ENCODE measurements at regions not wholly inside any gene's neighbourhood (a gene's known extent, or its start where the extent isn't known, plus 50 kb on each side); places are given as distances from the start of the nearest gene placed in this dataset.

DNA sequence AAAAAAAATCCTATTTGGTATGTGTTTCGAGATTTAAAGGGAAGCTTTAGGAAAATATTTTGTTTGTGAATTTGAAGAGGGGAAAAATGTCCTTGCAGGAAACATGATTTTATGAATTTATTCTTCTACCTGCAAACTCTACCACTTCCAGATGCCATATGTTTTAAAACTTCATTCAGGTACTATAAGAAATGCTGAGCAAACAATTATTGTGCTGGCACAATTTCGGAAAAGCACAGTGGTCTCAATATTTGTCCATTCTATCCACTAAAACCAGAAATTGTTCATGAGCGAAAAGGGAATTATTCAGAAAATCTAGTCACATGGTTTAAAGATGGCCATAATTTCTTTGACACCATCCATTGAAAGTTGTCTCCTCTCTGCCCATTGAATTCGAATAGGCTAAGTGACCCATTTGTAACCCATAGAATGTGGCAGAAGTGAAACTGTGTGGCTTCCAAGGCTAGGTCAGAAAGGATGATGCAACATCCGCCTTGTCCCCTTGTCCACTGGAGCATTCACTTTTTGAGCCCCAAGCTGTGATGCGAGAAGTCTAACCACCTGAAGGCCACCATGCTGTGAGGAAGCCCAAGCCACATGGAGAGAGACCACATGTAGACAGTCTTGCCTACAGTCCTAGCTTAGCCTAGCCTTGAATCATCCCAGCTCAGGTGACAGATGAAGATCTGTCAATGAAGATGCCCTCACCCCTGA lies 189.8 kb upstream of the PRKCQ start (continued):
- TF ChIP-seq FOXK1 (CRISPR knock-in tag; IDR thresholded peaks at IDR 0.05; ENCODE audit: borderline replicate concordance) (no peak), CBFA2T2 (conservative IDR thresholded peaks at IDR 0.05) (no peak), SLC30A9 (CRISPR knock-in tag; IDR thresholded peaks at IDR 0.05) (no peak), SRSF3 (IDR thresholded peaks at IDR 0.05; ENCODE audit: insufficient read depth, low read length) (no peak), PTBP1 (IDR thresholded peaks at IDR 0.05; ENCODE audit: low read depth, low read length) (no peak), ZNF766 (CRISPR knock-in tag; conservative IDR thresholded peaks at IDR 0.05) (no peak), RAD21 (CRISPR knock-in tag; conservative IDR thresholded peaks at IDR 0.05 in 1 of 2, IDR thresholded peaks at IDR 0.05 in 1 of 2) (no peak)
- TF ChIP-seq, protein P1, sequence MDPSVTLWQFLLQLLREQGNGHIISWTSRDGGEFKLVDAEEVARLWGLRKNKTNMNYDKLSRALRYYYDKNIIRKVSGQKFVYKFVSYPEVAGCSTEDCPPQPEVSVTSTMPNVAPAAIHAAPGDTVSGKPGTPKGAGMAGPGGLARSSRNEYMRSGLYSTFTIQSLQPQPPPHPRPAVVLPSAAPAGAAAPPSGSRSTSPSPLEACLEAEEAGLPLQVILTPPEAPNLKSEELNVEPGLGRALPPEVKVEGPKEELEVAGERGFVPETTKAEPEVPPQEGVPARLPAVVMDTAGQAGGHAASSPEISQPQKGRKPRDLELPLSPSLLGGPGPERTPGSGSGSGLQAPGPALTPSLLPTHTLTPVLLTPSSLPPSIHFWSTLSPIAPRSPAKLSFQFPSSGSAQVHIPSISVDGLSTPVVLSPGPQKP (CRISPR knock-in tag; IDR thresholded peaks at IDR 0.05): no peak
- TF ChIP-seq, protein P2, sequence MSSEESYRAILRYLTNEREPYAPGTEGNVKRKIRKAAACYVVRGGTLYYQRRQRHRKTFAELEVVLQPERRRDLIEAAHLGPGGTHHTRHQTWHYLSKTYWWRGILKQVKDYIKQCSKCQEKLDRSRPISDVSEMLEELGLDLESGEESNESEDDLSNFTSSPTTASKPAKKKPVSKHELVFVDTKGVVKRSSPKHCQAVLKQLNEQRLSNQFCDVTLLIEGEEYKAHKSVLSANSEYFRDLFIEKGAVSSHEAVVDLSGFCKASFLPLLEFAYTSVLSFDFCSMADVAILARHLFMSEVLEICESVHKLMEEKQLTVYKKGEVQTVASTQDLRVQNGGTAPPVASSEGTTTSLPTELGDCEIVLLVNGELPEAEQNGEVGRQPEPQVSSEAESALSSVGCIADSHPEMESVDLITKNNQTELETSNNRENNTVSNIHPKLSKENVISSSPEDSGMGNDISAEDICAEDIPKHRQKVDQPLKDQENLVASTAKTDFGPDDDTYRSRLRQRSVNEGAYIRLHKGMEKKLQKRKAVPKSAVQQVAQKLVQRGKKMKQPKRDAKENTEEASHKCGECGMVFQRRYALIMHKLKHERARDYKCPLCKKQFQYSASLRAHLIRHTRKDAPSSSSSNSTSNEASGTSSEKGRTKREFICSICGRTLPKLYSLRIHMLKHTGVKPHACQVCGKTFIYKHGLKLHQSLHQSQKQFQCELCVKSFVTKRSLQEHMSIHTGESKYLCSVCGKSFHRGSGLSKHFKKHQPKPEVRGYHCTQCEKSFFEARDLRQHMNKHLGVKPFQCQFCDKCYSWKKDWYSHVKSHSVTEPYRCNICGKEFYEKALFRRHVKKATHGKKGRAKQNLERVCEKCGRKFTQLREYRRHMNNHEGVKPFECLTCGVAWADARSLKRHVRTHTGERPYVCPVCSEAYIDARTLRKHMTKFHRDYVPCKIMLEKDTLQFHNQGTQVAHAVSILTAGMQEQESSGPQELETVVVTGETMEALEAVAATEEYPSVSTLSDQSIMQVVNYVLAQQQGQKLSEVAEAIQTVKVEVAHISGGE (CRISPR knock-in tag; IDR thresholded peaks at IDR 0.05): no peak
- TF ChIP-seq, protein P3, sequence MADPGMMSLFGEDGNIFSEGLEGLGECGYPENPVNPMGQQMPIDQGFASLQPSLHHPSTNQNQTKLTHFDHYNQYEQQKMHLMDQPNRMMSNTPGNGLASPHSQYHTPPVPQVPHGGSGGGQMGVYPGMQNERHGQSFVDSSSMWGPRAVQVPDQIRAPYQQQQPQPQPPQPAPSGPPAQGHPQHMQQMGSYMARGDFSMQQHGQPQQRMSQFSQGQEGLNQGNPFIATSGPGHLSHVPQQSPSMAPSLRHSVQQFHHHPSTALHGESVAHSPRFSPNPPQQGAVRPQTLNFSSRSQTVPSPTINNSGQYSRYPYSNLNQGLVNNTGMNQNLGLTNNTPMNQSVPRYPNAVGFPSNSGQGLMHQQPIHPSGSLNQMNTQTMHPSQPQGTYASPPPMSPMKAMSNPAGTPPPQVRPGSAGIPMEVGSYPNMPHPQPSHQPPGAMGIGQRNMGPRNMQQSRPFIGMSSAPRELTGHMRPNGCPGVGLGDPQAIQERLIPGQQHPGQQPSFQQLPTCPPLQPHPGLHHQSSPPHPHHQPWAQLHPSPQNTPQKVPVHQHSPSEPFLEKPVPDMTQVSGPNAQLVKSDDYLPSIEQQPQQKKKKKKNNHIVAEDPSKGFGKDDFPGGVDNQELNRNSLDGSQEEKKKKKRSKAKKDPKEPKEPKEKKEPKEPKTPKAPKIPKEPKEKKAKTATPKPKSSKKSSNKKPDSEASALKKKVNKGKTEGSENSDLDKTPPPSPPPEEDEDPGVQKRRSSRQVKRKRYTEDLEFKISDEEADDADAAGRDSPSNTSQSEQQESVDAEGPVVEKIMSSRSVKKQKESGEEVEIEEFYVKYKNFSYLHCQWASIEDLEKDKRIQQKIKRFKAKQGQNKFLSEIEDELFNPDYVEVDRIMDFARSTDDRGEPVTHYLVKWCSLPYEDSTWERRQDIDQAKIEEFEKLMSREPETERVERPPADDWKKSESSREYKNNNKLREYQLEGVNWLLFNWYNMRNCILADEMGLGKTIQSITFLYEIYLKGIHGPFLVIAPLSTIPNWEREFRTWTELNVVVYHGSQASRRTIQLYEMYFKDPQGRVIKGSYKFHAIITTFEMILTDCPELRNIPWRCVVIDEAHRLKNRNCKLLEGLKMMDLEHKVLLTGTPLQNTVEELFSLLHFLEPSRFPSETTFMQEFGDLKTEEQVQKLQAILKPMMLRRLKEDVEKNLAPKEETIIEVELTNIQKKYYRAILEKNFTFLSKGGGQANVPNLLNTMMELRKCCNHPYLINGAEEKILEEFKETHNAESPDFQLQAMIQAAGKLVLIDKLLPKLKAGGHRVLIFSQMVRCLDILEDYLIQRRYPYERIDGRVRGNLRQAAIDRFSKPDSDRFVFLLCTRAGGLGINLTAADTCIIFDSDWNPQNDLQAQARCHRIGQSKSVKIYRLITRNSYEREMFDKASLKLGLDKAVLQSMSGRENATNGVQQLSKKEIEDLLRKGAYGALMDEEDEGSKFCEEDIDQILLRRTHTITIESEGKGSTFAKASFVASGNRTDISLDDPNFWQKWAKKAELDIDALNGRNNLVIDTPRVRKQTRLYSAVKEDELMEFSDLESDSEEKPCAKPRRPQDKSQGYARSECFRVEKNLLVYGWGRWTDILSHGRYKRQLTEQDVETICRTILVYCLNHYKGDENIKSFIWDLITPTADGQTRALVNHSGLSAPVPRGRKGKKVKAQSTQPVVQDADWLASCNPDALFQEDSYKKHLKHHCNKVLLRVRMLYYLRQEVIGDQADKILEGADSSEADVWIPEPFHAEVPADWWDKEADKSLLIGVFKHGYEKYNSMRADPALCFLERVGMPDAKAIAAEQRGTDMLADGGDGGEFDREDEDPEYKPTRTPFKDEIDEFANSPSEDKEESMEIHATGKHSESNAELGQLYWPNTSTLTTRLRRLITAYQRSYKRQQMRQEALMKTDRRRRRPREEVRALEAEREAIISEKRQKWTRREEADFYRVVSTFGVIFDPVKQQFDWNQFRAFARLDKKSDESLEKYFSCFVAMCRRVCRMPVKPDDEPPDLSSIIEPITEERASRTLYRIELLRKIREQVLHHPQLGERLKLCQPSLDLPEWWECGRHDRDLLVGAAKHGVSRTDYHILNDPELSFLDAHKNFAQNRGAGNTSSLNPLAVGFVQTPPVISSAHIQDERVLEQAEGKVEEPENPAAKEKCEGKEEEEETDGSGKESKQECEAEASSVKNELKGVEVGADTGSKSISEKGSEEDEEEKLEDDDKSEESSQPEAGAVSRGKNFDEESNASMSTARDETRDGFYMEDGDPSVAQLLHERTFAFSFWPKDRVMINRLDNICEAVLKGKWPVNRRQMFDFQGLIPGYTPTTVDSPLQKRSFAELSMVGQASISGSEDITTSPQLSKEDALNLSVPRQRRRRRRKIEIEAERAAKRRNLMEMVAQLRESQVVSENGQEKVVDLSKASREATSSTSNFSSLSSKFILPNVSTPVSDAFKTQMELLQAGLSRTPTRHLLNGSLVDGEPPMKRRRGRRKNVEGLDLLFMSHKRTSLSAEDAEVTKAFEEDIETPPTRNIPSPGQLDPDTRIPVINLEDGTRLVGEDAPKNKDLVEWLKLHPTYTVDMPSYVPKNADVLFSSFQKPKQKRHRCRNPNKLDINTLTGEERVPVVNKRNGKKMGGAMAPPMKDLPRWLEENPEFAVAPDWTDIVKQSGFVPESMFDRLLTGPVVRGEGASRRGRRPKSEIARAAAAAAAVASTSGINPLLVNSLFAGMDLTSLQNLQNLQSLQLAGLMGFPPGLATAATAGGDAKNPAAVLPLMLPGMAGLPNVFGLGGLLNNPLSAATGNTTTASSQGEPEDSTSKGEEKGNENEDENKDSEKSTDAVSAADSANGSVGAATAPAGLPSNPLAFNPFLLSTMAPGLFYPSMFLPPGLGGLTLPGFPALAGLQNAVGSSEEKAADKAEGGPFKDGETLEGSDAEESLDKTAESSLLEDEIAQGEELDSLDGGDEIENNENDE (IDR thresholded peaks at IDR 0.05; ENCODE audit: low read depth, low read length): no peak
